Activated CD8-positive, alpha-beta memory T cell treated with anti-CD3 and anti-CD28 coated beads for 36 hours (primary cell): ENCODE measurements at regions not wholly inside any gene's neighbourhood (a gene's known extent, or its start where the extent isn't known, plus 50 kb on each side); places are given as distances from the start of the nearest gene placed in this dataset.

Source experiments
- CTCF ChIA-PET: fragments of 350-600 bp; sonication (Branson Sonifier 250); formaldehyde crosslinking; loops from one replicate; lab custom pipeline; 2021; ENCODE audit warnings: antibody characterized with exemption; lab: Charles Lee
- POLR2A ChIA-PET: fragments of 350-600 bp; sonication (Branson Sonifier 250); formaldehyde crosslinking; loops from one replicate; lab custom pipeline; 2021; ENCODE audit warnings: antibody characterized with exemption; lab: Charles Lee

GRCh38 chr3:64295594-64295993 lies 70.3 kb upstream of the PRICKLE2 start:
- CTCF ChIA-PET = interaction anchor here (0.5 kb wide), 1 partner anchor 1487 kb away, joined by 3 read pairs; no protein-coding TSS in a partner anchor
- POLR2A ChIA-PET = no interaction called here

GRCh38 chr3:64294771-64295170 lies 69.5 kb upstream of the PRICKLE2 start:
- ChIA-PET CTCF (no interaction called here), POLR2A (no interaction called here)

GRCh38 chr3:64293121-64293520 lies 67.9 kb upstream of the PRICKLE2 start:
- CTCF ChIA-PET = no interaction called here

GRCh38 chr3:64291956-64292355 lies 66.7 kb upstream of the PRICKLE2 start:
- CTCF ChIA-PET = no interaction called here
- POLR2A ChIA-PET = no interaction called here

More at GRCh38 chr3:64293121-64293520, 67.9 kb upstream of the PRICKLE2 start:
- POLR2A ChIA-PET = no interaction called here

GRCh38 chr3:64291345-64291744 lies 66.1 kb upstream of the PRICKLE2 start:
- POLR2A ChIA-PET = no interaction called here
- CTCF ChIA-PET = no interaction called here

- POLR2A ChIA-PET = no interaction called here
- CTCF ChIA-PET = no interaction called here
These were observed 65.6 kb upstream of the PRICKLE2 start for GRCh38 chr3:64290864-64291263.

- CTCF ChIA-PET = no interaction called here
- POLR2A ChIA-PET = no interaction called here
These were observed 64.9 kb upstream of the PRICKLE2 start for GRCh38 chr3:64290161-64290560.

- ChIA-PET CTCF (no interaction called here), POLR2A (no interaction called here)
These were observed 64.4 kb upstream of the PRICKLE2 start for GRCh38 chr3:64289622-64290021.

GRCh38 chr3:64278625-64279024 lies 53.4 kb upstream of the PRICKLE2 start:
- CTCF ChIA-PET = no interaction called here
- POLR2A ChIA-PET = no interaction called here

GRCh38 chr3:64276131-64276530 lies 50.9 kb upstream of the PRICKLE2 start:
- POLR2A ChIA-PET = no interaction called here
- CTCF ChIA-PET = no interaction called here
